Heart left ventricle (tissue), 13 donors: ENCODE measurements at regions not wholly inside any gene's neighbourhood (a gene's known extent, or its start where the extent isn't known, plus 50 kb on each side); places are given as distances from the start of the nearest gene placed in this dataset.

ENCODE experiments used
- CTCF ChIP-seq, 12 donors: fragments of 200-600 bp; sonication (generic) in 4 of 12; IDR thresholded peaks; one replicate each; pipeline versions ENCODE4 v1.5.0 to v1.8.0; 2018 to 2022; ENCODE audit warnings: antibody characterized with exemption in 12 of 12, mild to moderate bottlenecking in 5 of 12
- POLR2A ChIP-seq, 2 donors: fragments of 450-650 bp; IDR thresholded peaks; one replicate each; pipeline ENCODE4 v1.6.1; 2017; ENCODE audit warnings: antibody characterized with exemption in 2 of 2, mild to moderate bottlenecking in 2 of 2, moderate library complexity in 2 of 2
- donor health status: ischemic (EF 13 %, LVEDD 7.1; RV severe dilation, severe dysfunction).
- donor health status: DM: no; HTN: yes; CAD: no.
- donor health status: DM: no; HTN: no; CAD: no.
- donor health status: ischemic (EF 25% LVEDD 6.9; RV normal size, moderate dysfunction).
- donor health status: ischemic (EF 25% LVEDD 5.7; RV mildly dilated, moderate dysfunction).
- donor health status: ischemic (EF 35%, LVEDD 5.7; RV mildly dilated, moderate dysfunction).
- donor health status: nonischemic (EF 11% LVEDD 7.7; RV severe dilation, severe dysfunction).
- donor health status: DM: yes; HTN: yes; CAD: no.
- donor health status: PGD.
- donor health status: ischemic (EF 29% LVEDD 5.4; RV normal size, mild dysfunction).
- donor health status: nonischemic (EF 23%, LVEDD 6.1; RV moderate dilation, normal function).

- TF ChIP-seq CTCF (IDR thresholded peaks at IDR 0.05) (no peak), POLR2A (IDR thresholded peaks at IDR 0.05) (no peak)
These were observed 248.0 kb downstream of the DAD1 start for GRCh38 chr14:22341049-22341448.
